GM10248 (cell line): ENCODE measurements at regions not wholly inside any gene's neighbourhood (a gene's known extent, or its start where the extent isn't known, plus 50 kb on each side); places are given as distances from the start of the nearest gene placed in this dataset.

Experiments used
- CTCF ChIA-PET: fragments of 300-600 bp; sonication (Branson Sonifier 250); formaldehyde crosslinking; extraction: SDS; loops from one replicate; lab custom pipeline; 2021; ENCODE audit warnings: antibody characterized with exemption; lab: Yijun Ruan, JAX
- POLR2A ChIA-PET: fragments of 350-650 bp; sonication (Branson Sonifier 250); formaldehyde crosslinking; extraction: SDS; loops from one replicate; lab custom pipeline; 2020; ENCODE audit warnings: antibody characterized with exemption; lab: Yijun Ruan, JAX
- DNase-seq: peaks from one replicate; pipeline ENCODE4 v3.0.0; 2012; ENCODE audit errors: extremely low spot score
- CTCF ChIP-seq: IDR thresholded peaks from 2 replicates; pipeline ENCODE4 v1.5.1; 2012; ENCODE audit warnings: mild to moderate bottlenecking, low read depth; ENCODE audit errors: extremely low read depth, missing control alignments, control extremely low read depth

GRCh38 chr9:20228096-20228495, 394.2 kb downstream of the MLLT3 start:
- DNase-seq, result no peak
- ChIA-PET POLR2A (interaction anchor here (0.6 kb wide), 1 partner anchor 1973 kb away, joined by 3 read pairs; no protein-coding TSS in a partner anchor), CTCF (interaction anchor here (1.2 to 1.7 kb wide), 3 partner anchors 10 to 14 kb away, joined by 4 to 5 read pairs (median 4); no protein-coding TSS in a partner anchor)
- no peak for TF ChIP-seq CTCF

- CTCF ChIA-PET, result interaction anchor here (1.2 to 1.7 kb wide), 2 partner anchors 11 to 15 kb away, joined by 4 to 5 read pairs; no protein-coding TSS in a partner anchor
- no peak for DNase-seq
- POLR2A ChIA-PET, result interaction anchor here (0.6 kb wide), 1 partner anchor 1972 kb away, joined by 3 read pairs; no protein-coding TSS in a partner anchor
These were observed 395.0 kb downstream of the MLLT3 start for GRCh38 chr9:20227166-20227874.

GRCh38 chr9:20226345-20226744, 396.0 kb downstream of the MLLT3 start:
- no peak for TF ChIP-seq CTCF
- POLR2A ChIA-PET, result no interaction called here
- CTCF ChIA-PET, result interaction anchor here (1.1 kb wide), 1 partner anchor 13 kb away, joined by 4 read pairs; no protein-coding TSS in a partner anchor
- no peak for DNase-seq

More at GRCh38 chr9:20227166-20227874, 395.0 kb downstream of the MLLT3 start:
- no peak for TF ChIP-seq CTCF

DNA sequence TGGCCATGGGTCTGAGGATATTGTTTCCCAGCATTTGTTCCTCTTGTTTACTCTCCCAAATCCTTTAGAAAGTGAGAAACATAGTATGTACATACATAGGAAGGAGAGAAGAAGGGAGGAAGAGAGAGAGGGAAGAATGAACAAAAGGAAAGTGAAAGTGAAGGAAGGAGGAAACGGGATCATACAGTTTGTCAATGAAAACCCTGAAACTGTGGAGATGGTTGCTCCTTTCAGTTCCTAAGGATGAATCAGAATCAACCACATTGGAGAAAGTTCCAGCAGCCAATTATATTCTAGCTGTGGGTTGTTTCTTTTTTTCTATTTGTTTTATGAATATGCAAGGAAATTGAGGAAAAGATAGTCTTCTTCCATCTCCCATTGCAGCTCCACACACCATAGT, 396.5 kb downstream of the MLLT3 start:
- no peak for DNase-seq
- CTCF ChIA-PET, result interaction anchor here (1.1 kb wide), 1 partner anchor 12 kb away, joined by 4 read pairs; no protein-coding TSS in a partner anchor
- no peak for TF ChIP-seq CTCF
- POLR2A ChIA-PET, result no interaction called here

GRCh38 chr9:20224756-20225155, 397.5 kb downstream of the MLLT3 start:
- ChIA-PET CTCF (interaction anchor here (1.1 to 1.6 kb wide), 3 partner anchors 16 to 23 kb away, joined by 3 to 4 read pairs (median 4); no protein-coding TSS in a partner anchor), POLR2A (no interaction called here)
- no peak for TF ChIP-seq CTCF

DNA sequence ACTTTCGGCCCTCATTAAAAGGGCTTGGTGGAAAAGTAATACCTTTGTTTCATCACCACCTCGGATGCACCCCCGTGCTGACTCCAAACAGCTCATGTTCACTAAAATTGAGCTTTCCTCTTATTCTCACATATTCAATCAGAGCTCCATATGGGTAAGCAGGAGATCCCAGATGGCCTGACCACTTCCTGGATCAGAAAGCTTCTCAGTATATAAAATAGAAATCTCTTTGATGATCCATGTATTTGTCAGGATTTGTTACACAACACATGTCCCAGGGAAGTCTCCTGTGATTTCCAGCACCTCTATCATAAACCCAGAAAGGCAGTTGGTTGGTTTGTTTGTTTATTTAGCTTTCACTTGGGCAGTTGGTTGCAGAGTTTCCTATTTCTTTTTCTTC, 402.0 kb downstream of the MLLT3 start:
- no peak for DNase-seq
- CTCF ChIA-PET, result no interaction called here
- POLR2A ChIA-PET, result interaction anchor here (0.5 kb wide), 1 partner anchor 29 kb away, joined by 3 read pairs; no protein-coding TSS in a partner anchor
- no peak for TF ChIP-seq CTCF

More at GRCh38 chr9:20224756-20225155, 397.5 kb downstream of the MLLT3 start:
- no peak for DNase-seq
